OCI-LY1 (cell line): ENCODE measurements at regions not wholly inside any gene's neighbourhood (a gene's known extent, or its start where the extent isn't known, plus 50 kb on each side); places are given as distances from the start of the nearest gene placed in this dataset.

Experiments
- CTCF ChIP-seq: fragments of 200-600 bp; sonication (generic), shearing (Covaris generic); IDR thresholded peaks from 2 replicates; pipeline ENCODE4 v1.5.1; 2017; ENCODE audit warnings: mild to moderate bottlenecking, antibody characterized with exemption, low read length, moderate library complexity, mixed read lengths
- EZH2 ChIP-seq: fragments of 200-600 bp; sonication (generic), shearing (Covaris generic); IDR thresholded peaks from 2 replicates; pipeline ENCODE4 v1.8.0; 2017; ENCODE audit warnings: borderline replicate concordance, mixed run types, mild to moderate bottlenecking, antibody characterized with exemption, low read length, moderate library complexity, mixed read lengths

GRCh38 chr3:102125994-102126368 is 276.7 kb downstream of the NFKBIZ start:
- no peak for TF ChIP-seq CTCF
- no peak for TF ChIP-seq EZH2
